Head of caudate nucleus (tissue), 42 donors: ENCODE measurements at regions not wholly inside any gene's neighbourhood (a gene's known extent, or its start where the extent isn't known, plus 50 kb on each side); places are given as distances from the start of the nearest gene placed in this dataset.

Source experiments
- DNase-seq, 42 donors: peaks; one replicate each; pipeline versions ENCODE4 v3.0.0 to v3.0.0-alpha.2; 2020 to 2021; ENCODE audit warnings: mixed read lengths in 7 of 42
- intact Hi-C: fragments of 100-400 bp; cut with DNase I; formaldehyde crosslinking; loops from one replicate; pipeline ENCODE4 v1.15.0; 2022

GRCh38 chr7:16970732-16971482 is 89.1 kb upstream of the AGR3 start:
- intact Hi-C loops: no loop called here
- DNase-seq: no peak

DNA sequence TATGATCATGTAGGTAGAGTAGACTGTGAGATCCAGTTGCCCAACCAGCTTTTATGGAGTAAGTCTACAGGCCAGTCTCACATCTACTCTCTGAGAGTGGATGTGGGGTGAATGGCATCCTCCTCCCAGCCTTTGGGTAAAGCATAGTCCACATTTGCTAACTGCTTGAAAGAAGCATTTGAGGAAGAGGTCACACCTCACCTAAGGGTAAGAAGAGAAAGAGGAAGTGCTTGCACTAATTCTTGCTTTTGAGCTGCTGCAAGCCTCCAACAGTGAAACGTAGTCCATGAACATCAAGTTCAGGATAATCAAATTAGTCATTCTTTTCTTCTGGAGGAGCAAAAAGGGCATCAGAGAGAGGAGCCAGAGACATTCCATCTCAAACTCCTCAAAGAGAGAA is 93.9 kb upstream of the AGR3 start:
- intact Hi-C loops: no loop called here
- no peak for DNase-seq

GRCh38 chr7:16978358-16979244 is 96.8 kb upstream of the AGR3 start:
- no peak for DNase-seq
- intact Hi-C loops: no loop called here

DNA sequence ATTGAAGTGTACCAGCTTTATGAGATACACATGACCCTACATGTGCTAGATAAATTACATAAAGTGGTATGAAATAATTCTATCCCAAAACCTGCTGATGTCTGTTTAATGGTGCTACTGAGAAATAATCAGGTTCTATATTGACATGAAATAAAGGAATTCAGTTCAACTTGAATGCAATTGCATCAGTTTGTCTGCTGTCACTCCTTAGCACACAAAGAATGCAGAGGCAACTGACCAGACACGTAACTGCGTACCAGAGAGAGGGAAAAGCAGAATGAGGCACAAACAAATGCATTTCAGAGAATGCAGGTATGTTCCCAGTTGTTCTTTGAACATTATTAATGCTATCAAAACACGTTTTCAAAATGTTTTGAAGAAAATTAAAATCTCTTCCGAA is 98.8 kb upstream of the AGR3 start:
- intact Hi-C loops: loop anchor here (5.0 kb wide), 1 partner anchor 322 kb away; no protein-coding TSS in a partner anchor
- no peak for DNase-seq

- DNase-seq: peak in 37 of 42 donors; percentile 4 to 71 (median 36)
These were observed 101.0 kb upstream of the AGR3 start for GRCh38 chr7:16982640-16983350.

GRCh38 chr7:16984375-16984774 is 102.6 kb upstream of the AGR3 start:
- intact Hi-C loops: loop anchor here (5.0 kb wide), 1 partner anchor 318 kb away; no protein-coding TSS in a partner anchor
- no peak for DNase-seq

More at GRCh38 chr7:16982640-16983350, 101.0 kb upstream of the AGR3 start:
- intact Hi-C loops: loop anchor here (5.0 kb wide), 1 partner anchor 320 kb away; no protein-coding TSS in a partner anchor

GRCh38 chr7:16985621-16986020 is 103.8 kb upstream of the AGR3 start:
- intact Hi-C loops: no loop called here
- DNase-seq: no peak

GRCh38 chr7:16986755-16987154 is 105.0 kb upstream of the AGR3 start:
- no peak for DNase-seq
- intact Hi-C loops: no loop called here

DNA sequence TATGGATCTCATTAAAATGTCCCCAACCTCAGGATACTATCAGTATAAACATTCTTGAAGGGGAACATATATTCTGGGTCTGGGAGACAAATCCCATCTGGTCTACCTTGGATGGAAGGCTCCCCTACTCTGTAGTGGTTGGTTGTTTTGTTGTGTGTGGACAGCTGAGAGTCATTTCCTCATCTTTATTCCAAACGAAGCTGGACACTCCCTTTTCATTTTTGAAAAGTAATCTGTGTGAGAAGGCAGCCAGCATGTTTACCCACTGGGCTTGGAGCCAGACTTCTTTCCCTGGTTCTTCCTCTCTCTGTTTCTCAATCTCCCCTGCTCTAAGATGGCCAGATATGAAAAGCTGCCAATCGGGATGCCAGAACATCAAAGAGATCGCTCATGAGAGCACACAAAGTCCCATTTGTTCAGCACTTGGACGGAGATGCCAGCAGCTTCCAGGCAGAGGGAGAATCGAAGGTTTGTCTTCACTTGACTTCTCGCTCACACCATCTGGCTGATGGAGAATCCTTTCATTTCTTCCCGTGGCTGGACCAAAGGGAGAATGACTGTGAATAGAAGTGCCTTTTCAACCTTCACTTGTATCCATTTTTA is 108.1 kb upstream of the AGR3 start:
- peak; percentile 24 to 94 (median 72) for DNase-seq
- intact Hi-C loops: no loop called here

GRCh38 chr7:16991551-16991950 is 109.8 kb upstream of the AGR3 start:
- intact Hi-C loops: no loop called here
- DNase-seq: no peak

GRCh38 chr7:16993543-16993942 is 111.8 kb upstream of the AGR3 start:
- intact Hi-C loops: no loop called here
- DNase-seq: no peak

DNA sequence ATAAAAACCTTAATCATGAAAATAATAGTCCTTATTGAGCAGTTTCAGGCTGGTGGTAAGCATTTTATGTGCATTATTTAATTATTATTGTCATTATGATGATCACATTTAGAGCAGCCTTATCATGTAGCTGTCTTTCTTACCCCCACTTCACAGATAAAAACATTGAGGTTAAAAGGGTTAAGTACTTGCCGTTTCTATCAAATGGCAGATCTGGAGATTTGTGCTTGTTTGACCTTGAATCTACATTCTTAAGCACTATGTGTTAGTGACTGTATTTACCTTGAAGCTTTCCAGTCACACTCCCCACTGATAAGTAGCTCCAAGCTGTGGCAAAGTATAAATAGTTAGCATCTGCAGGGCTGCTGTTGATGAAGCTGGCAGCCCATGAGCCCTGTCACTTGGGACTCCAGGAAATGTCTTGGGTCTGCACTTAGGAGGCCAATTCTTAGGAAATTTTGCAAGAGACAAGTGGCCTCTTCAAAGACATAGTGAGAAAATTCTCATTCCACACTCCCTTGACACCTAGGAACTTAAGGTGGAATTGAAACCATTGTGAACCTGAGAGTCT is 116.8 kb upstream of the AGR3 start:
- intact Hi-C loops: no loop called here
- no peak for DNase-seq

GRCh38 chr7:16999541-17000267 is 117.9 kb upstream of the AGR3 start:
- intact Hi-C loops: no loop called here
- DNase-seq: no peak

DNA sequence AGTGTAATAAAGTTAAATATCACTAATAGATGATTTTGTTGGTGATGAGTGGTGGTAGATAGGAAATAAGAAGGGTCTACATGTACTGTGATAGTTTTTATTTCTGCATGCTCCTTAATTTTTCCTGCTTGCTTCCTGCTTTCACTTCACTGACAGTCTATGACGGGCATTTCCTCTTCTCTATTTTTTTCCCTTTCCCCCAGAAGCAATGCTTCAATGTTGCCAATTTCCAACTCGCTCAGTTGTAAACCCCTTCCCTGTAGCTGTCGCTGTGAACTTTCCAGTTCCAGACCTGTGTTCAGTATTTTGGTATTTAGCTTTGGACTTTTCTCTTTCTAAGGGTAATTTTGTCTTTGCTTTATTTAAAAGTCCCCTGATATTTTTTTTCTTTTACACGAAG is 123.5 kb upstream of the AGR3 start:
- intact Hi-C loops: no loop called here
- DNase-seq: no peak

DNA sequence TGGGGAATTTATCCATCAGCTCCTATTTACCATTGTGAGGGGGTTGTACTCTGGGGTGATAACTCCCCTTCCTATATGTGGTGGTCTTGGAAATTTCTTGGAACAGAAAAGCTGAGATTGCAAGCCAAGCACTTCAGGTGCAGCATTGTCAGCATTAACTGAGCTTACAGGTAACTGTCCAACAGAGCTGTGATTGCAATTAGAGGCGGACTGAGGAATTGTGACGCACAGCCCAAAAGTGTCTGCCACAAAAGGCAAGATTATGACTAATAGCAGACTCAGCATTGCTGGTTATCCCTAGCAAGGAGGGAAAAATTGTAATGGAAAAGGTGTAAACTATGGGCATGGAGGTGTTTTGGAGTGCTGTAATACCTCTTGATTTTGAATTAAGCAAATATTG is 126.1 kb upstream of the AGR3 start:
- intact Hi-C loops: no loop called here
- DNase-seq: no peak

DNA sequence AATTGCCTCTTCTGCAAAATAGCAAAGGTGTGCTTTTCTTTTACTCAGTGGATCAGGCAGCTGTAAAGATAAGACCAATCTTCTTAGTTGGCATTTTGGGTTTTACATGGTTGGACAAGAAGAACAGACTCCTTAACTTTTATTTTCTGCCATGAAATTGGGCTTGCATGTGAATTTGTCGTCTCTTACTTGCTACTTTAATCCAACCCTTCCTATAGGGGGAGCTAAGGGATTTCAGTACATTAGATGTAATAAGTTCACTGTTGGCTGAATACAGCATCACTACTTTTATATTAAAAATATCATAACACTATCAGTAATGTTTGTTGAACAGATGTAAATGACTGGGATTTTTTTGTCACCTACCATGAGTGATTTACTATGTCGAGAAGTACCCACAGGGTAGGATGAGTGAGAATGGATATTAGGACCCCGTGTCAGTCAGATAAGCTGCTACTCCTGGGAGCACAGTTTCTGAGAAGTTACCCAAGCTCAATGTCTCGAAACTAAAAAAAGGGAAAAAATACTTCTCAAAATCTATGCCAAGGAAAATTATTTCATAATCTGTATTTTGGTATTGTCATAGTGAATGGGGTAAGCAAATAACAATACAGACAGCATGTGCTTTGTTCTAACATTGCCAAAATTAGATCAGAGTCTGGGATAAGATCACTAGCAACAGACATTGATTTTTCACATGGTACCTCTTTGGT is 127.4 kb upstream of the AGR3 start:
- DNase-seq: no peak
- intact Hi-C loops: no loop called here

GRCh38 chr7:17009933-17010332 is 128.2 kb upstream of the AGR3 start:
- no peak for DNase-seq
- intact Hi-C loops: no loop called here
